Ishikawa (cell line): ENCODE measurements at regions not wholly inside any gene's neighbourhood (a gene's known extent, or its start where the extent isn't known, plus 50 kb on each side); places are given as distances from the start of the nearest gene placed in this dataset.

Experiments
- CEBPB ChIP-seq: IDR thresholded peaks from 2 replicates; pipeline ENCODE4 v1.6.1; 2012
- CREB1 ChIP-seq: IDR thresholded peaks from 2 replicates; pipeline ENCODE4 v1.6.1; 2012; ENCODE audit warnings: low read depth
- EGR1 ChIP-seq: IDR thresholded peaks from 2 replicates; pipeline ENCODE4 v1.6.1; 2012
- EP300 ChIP-seq: IDR thresholded peaks from 2 replicates; pipeline ENCODE4 v1.6.1; 2012; ENCODE audit warnings: borderline replicate concordance
- FOXM1 ChIP-seq: IDR thresholded peaks from 2 replicates; pipeline ENCODE4 v1.6.1; 2012; ENCODE audit warnings: low read depth, borderline replicate concordance
- NFIC ChIP-seq: IDR thresholded peaks from 2 replicates; pipeline ENCODE4 v1.6.1; 2012
- RAD21 ChIP-seq: IDR thresholded peaks from 2 replicates; pipeline ENCODE4 v1.6.1; 2012; ENCODE audit warnings: low read depth
- TAF1 ChIP-seq: IDR thresholded peaks from 2 replicates; pipeline ENCODE4 v1.6.1; 2012; ENCODE audit warnings: low read depth, mild to moderate bottlenecking
- TCF12 ChIP-seq: IDR thresholded peaks from 2 replicates; pipeline ENCODE4 v1.6.1; 2012; ENCODE audit warnings: low read depth
- TEAD4 ChIP-seq: IDR thresholded peaks from 2 replicates; pipeline ENCODE4 v1.6.1; 2012
- YY1 ChIP-seq: IDR thresholded peaks from 2 replicates; pipeline ENCODE4 v1.6.1; 2012; ENCODE audit warnings: low read depth
- ZBTB7A ChIP-seq: IDR thresholded peaks from 2 replicates; pipeline ENCODE4 v1.6.1; 2012; ENCODE audit warnings: low read depth
- TF ChIP-seq, protein P1 (sequence below): IDR thresholded peaks from 2 replicates; pipeline ENCODE4 v1.6.1; 2012
- TF ChIP-seq, protein P2 (sequence below): IDR thresholded peaks from 2 replicates; pipeline ENCODE4 v1.6.1; 2012; ENCODE audit warnings: low read depth, mild to moderate bottlenecking
- TF ChIP-seq, protein P3 (sequence below): IDR thresholded peaks from 2 replicates; pipeline ENCODE4 v1.6.1; 2012

DNA sequence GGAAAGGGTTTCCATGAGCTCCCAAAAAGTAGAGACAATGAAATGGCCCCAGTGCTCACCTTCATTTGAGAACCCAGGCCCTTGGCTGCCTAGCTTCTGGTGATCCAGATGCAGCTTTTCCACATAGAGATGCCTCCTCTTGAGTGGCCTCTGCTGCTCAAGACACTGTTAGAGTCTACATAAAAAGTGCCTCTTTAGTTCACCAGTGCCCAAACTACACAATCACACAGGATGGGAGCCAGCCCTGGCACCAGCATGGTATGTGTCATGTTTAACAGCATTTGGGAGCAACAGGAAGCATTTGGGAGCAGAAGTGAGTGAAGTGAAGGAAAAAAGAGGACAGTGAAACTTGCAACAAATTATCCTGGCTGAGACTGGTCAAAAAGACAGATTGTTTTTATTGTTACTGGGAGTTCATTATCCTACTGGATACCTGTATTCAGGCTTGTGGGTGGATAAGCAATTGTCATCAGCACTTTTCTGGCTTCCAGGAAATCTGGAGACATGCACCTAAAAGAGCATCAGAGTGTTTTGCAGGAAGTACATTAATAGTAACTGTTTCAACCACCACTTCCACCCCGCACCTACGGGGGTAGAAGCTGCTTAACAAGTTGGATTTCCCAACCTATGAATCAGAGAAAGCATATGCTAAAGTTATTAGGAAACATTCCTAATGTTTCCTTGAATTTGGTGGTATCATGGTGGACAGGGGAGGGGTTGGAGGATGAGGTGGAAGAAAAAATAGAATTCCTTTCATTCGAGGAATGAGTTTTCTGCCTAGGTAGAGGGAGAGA is 416.2 kb downstream of the IGSF11 start:
- TF ChIP-seq CEBPB: no peak

DNA sequence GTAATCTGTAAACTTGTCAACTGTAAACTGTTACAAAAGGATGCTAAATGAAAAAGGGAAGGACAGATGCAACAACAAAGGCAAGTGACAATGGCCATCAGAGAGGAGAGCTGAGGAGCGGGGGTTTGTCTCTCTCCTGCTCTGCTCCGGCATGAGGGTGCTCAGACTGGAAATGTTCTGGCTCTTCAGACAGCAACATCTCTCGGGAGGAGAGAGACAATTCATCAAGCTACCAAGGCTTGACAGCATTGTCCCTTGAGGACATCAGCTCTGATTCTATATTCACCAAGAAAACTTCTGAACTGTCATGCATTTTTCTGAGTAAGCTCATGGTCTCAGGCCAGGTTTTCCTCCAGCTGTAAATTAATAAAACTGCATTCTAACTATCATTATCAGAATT is 408.2 kb downstream of the IGSF11 start:
- TF ChIP-seq TAF1 (no peak), CEBPB (no peak), RAD21 (no peak), ZBTB7A (no peak), TEAD4 (no peak), EP300 (no peak)
- TF ChIP-seq, protein P1, sequence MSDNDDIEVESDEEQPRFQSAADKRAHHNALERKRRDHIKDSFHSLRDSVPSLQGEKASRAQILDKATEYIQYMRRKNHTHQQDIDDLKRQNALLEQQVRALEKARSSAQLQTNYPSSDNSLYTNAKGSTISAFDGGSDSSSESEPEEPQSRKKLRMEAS: no peak
- TF ChIP-seq, protein P2, sequence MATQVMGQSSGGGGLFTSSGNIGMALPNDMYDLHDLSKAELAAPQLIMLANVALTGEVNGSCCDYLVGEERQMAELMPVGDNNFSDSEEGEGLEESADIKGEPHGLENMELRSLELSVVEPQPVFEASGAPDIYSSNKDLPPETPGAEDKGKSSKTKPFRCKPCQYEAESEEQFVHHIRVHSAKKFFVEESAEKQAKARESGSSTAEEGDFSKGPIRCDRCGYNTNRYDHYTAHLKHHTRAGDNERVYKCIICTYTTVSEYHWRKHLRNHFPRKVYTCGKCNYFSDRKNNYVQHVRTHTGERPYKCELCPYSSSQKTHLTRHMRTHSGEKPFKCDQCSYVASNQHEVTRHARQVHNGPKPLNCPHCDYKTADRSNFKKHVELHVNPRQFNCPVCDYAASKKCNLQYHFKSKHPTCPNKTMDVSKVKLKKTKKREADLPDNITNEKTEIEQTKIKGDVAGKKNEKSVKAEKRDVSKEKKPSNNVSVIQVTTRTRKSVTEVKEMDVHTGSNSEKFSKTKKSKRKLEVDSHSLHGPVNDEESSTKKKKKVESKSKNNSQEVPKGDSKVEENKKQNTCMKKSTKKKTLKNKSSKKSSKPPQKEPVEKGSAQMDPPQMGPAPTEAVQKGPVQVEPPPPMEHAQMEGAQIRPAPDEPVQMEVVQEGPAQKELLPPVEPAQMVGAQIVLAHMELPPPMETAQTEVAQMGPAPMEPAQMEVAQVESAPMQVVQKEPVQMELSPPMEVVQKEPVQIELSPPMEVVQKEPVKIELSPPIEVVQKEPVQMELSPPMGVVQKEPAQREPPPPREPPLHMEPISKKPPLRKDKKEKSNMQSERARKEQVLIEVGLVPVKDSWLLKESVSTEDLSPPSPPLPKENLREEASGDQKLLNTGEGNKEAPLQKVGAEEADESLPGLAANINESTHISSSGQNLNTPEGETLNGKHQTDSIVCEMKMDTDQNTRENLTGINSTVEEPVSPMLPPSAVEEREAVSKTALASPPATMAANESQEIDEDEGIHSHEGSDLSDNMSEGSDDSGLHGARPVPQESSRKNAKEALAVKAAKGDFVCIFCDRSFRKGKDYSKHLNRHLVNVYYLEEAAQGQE: no peak

DNA sequence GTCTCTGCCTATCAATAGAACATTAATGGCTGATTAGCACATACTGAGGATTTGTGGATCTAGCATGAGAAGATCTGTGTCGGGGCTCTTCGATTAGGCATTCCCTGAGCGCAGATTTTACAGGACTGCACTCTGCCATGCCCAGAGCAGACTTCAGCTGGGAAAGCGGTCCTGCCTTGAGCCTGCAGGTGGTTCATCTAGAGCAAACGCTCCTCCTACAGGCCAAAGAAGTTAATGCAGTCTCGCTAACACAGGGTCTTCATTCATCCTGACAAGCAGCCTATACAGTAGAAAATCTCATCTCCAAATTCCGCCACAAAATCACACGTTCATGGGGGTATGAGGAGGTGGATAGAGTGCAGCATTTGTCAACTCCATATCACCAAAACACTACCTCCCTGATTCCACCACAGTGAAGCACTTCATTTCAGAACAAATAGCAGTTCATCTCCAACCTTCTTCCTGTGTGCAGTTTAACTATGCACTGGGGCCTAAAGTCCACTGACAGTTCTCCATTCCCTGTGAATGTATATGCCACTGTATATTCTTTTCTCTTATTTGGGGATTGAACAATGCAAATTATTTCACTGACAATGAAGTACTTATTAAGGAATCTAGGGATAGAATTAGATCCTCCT is 405.8 kb downstream of the IGSF11 start:
- no peak for TF ChIP-seq ZBTB7A
- TF ChIP-seq RAD21: peak; percentile 95

DNA sequence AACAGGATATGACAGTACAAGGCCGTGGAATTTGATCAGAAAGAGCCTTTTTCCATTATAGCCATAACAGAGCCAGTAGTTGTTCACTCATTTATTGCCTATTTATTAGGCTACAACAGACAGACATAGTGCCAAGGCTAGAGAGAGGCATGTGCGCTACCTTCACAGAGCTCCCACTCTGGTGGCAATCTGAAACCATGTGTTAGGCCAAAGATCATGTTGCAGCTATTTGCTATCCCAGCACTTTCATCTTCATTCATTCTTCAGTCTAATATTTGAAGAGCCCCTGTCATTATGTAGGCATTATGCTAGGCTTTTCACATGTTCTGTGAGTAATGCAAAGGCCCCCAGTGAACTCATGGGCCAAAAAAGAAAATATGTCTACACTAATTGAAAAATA is 404.8 kb downstream of the IGSF11 start:
- TF ChIP-seq RAD21 (no peak), CEBPB (no peak), TEAD4 (no peak), EP300 (no peak), NFIC (no peak), TCF12 (no peak), TAF1 (no peak), EGR1 (no peak)
- TF ChIP-seq, protein P3, sequence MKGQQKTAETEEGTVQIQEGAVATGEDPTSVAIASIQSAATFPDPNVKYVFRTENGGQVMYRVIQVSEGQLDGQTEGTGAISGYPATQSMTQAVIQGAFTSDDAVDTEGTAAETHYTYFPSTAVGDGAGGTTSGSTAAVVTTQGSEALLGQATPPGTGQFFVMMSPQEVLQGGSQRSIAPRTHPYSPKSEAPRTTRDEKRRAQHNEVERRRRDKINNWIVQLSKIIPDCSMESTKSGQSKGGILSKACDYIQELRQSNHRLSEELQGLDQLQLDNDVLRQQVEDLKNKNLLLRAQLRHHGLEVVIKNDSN: no peak
- TF ChIP-seq, protein P2: no peak
- TF ChIP-seq, protein P1: no peak

DNA sequence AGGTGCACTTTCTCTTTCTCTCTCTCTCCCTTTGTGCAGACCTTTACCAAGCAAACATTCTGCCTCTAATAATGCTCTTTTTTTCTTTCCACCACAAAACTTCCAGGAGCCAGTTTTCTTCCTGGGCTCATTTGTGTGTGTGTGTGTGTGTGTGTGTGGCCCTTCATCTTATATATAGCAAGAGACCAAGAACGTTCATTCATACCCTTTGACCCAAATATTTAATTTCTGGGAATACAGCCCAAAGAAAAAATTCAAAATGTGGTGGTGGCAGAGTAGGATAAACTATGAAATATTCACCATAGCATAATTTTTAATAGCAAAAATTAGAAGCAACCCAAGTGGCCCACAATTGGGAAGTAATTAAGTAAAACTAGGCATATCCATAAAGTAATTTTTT is 398.9 kb downstream of the IGSF11 start:
- TF ChIP-seq, protein P3: no peak
- no peak for TF ChIP-seq EGR1
- TF ChIP-seq CREB1: no peak
- TF ChIP-seq NFIC: no peak
- TF ChIP-seq, protein P1: no peak
- TF ChIP-seq TAF1: no peak
- no peak for TF ChIP-seq RAD21
- TF ChIP-seq EP300: no peak
- TF ChIP-seq TEAD4: no peak
- no peak for TF ChIP-seq CEBPB
- TF ChIP-seq ZBTB7A: no peak
- no peak for TF ChIP-seq TCF12
- TF ChIP-seq, protein P2: no peak
- no peak for TF ChIP-seq FOXM1
- no peak for TF ChIP-seq YY1
